Endothelial cell of umbilical vein (primary cell): ENCODE measurements at regions not wholly inside any gene's neighbourhood (a gene's known extent, or its start where the extent isn't known, plus 50 kb on each side); places are given as distances from the start of the nearest gene placed in this dataset.

Experiments
- BruUV-seq: library from RNA; stranded (reverse); fragments of 400-500 nt; replicated peaks from 2 replicates; lab custom pipeline; 2021; lab: Mats Ljungman, UMichigan
- CTCF ChIA-PET: fragments of 300-600, 350-600 bp; sonication (Branson Sonifier 250); formaldehyde crosslinking; loops from one replicate; lab custom pipeline; 2021; ENCODE audit warnings: antibody characterized with exemption, inconsistent platforms; lab: Charles Lee
- POLR2A ChIA-PET: fragments of 300-600, 350-600 bp; sonication (Branson Sonifier 250); formaldehyde crosslinking; loops from one replicate; lab custom pipeline; 2021; ENCODE audit warnings: antibody characterized with exemption, inconsistent platforms; lab: Charles Lee
- DNase-seq: peaks from one replicate; pipeline ENCODE4 v3.0.0-alpha.2; 2011; ENCODE audit warnings: low read depth, low spot score
- FAIRE-seq: peaks from 2 replicates; lab custom pipeline; 2011; peaks lifted over from hg19 to GRCh38; lab: Jason Lieb, UNC
- H2AFZ ChIP-seq: 2 replicates; pipeline ENCODE4 v1.6.0; 2012; ENCODE audit warnings: low read depth, low read length, control low read depth, inconsistent platforms
- H3K27ac ChIP-seq: 2 replicates; pipeline ENCODE4 v1.5.1; 2011; ENCODE audit warnings: low read depth, mild to moderate bottlenecking, control low read depth, low read length, moderate library complexity; ENCODE audit not compliant: insufficient read depth
- H3K27me3 ChIP-seq, 2 experiments: 2 replicates each; pipeline versions ENCODE4 v1.6.0 to v1.6.1; 2011; ENCODE audit warnings: low read length in 2 of 2, mixed read lengths in 1 of 2; ENCODE audit not compliant: control insufficient read depth in 2 of 2, insufficient read depth in 2 of 2
- H3K36me3 ChIP-seq, 2 experiments: 2 replicates in 1 of 2; 3 replicates in 1 of 2; pipeline ENCODE4 v1.5.1; 2011; ENCODE audit warnings: low read length in 2 of 2, mild to moderate bottlenecking in 1 of 2, moderate library complexity in 1 of 2; ENCODE audit not compliant: control insufficient read depth in 2 of 2, insufficient read depth in 2 of 2; ENCODE audit errors: extremely low read depth in 1 of 2
- H3K4me1 ChIP-seq: 3 replicates; pipeline ENCODE4 v1.5.1; 2011; ENCODE audit warnings: mild to moderate bottlenecking, low read length; ENCODE audit not compliant: control insufficient read depth, insufficient read depth; ENCODE audit errors: extremely low read depth
- H3K4me2 ChIP-seq: 2 replicates; pipeline ENCODE4 v1.6.1; 2011; ENCODE audit warnings: low read length, control low read depth, mixed read lengths; ENCODE audit not compliant: insufficient read depth
- H3K4me3 ChIP-seq, 3 experiments: fragments of 200-600 bp in 1 of 3; sonication (generic), shearing (Covaris generic) in 1 of 3; replicated peaks in 1 of 3; 2 replicates each; pipeline ENCODE4 v1.5.1; 2011 to 2016; ENCODE audit warnings: control low read depth in 3 of 3, low read length in 3 of 3, mild to moderate bottlenecking in 2 of 3, inconsistent platforms in 1 of 3, low read depth in 1 of 3, moderate library complexity in 1 of 3; ENCODE audit not compliant: insufficient read depth in 1 of 3
- H3K79me2 ChIP-seq: 2 replicates; pipeline ENCODE4 v1.6.0; 2012; ENCODE audit warnings: low read length, inconsistent platforms; ENCODE audit not compliant: control insufficient read depth, insufficient read depth
- H3K9ac ChIP-seq: replicated peaks from 2 replicates; pipeline ENCODE3; 2011; ENCODE audit warnings: low read length, control low read depth; ENCODE audit not compliant: insufficient read depth; ENCODE audit errors: extremely low read depth
- H3K9me1 ChIP-seq: replicated peaks from 3 replicates; pipeline ENCODE4 v1.6.0; 2011; ENCODE audit warnings: mild to moderate bottlenecking, low read length; ENCODE audit not compliant: control insufficient read depth, insufficient read depth; ENCODE audit errors: extremely low read depth
- H3K9me3 ChIP-seq: replicated peaks from 2 replicates; pipeline ENCODE4 v1.5.1; 2012; ENCODE audit warnings: low read length, inconsistent platforms; ENCODE audit not compliant: control insufficient read depth, insufficient read depth
- H4K20me1 ChIP-seq: replicated peaks from 2 replicates; pipeline ENCODE3; 2011; ENCODE audit warnings: mild to moderate bottlenecking, low read length; ENCODE audit not compliant: control insufficient read depth, insufficient read depth; ENCODE audit errors: extremely low read depth
- EZH2 ChIP-seq: IDR thresholded peaks from 2 replicates; pipeline ENCODE4 v1.6.1; 2012; ENCODE audit warnings: borderline replicate concordance, low read depth, mild to moderate bottlenecking, moderate library complexity, low read length, inconsistent platforms; ENCODE audit not compliant: severe bottlenecking
- FOS ChIP-seq: IDR thresholded peaks from 2 replicates; pipeline ENCODE4 v1.6.1; 2011; ENCODE audit warnings: mild to moderate bottlenecking, low read length, moderate library complexity, borderline replicate concordance; ENCODE audit not compliant: insufficient read depth
- GATA2 ChIP-seq: IDR thresholded peaks from 2 replicates; pipeline ENCODE4 v1.7.0; 2011; ENCODE audit warnings: low read depth, mild to moderate bottlenecking, moderate library complexity, mixed read lengths, low read length; ENCODE audit not compliant: insufficient read length, insufficient read depth
- JUN ChIP-seq: IDR thresholded peaks from 2 replicates; pipeline ENCODE4 v1.6.1; 2011; ENCODE audit warnings: borderline replicate concordance, low read depth; ENCODE audit not compliant: insufficient read length, insufficient read depth
- MAX ChIP-seq: IDR thresholded peaks from 2 replicates; pipeline ENCODE4 v1.6.1; 2011; ENCODE audit not compliant: insufficient read depth, insufficient read length
- MYC ChIP-seq: IDR thresholded peaks from one replicate; pipeline ENCODE4 v1.6.1; 2011; ENCODE audit warnings: mild to moderate bottlenecking, low read depth, low read length
- POLR2A ChIP-seq: IDR thresholded peaks from 2 replicates; pipeline ENCODE4 v1.6.1; 2012; ENCODE audit warnings: low read depth, mild to moderate bottlenecking, control low read depth, low read length
- POLR2AphosphoS5 ChIP-seq: IDR thresholded peaks from 2 replicates; pipeline ENCODE4 v1.6.1; 2012; ENCODE audit warnings: low read depth, mild to moderate bottlenecking, control low read depth, low read length, moderate library complexity; ENCODE audit not compliant: insufficient read depth
- dilution Hi-C: fragments of 300-500 bp; cut with MboI; formaldehyde crosslinking; loops from one replicate; pipeline ENCODE4 v1.15.0; 2019; ENCODE audit warnings: low sequenced_read_pairs; ENCODE audit not compliant: extremely low pct_ligation_motif_present
- intact Hi-C: fragments of 100-400 bp; cut with micrococcal nuclease; formaldehyde crosslinking; loops from one replicate; pipeline ENCODE4 v1.10.0; 2022
- TF ChIP-seq, protein P1 (sequence below), 2 donors: IDR thresholded peaks; 1 replicate in 1 of 2; 2 replicates in 1 of 2; pipeline ENCODE4 v1.5.1; 2011; ENCODE audit warnings: low read length in 2 of 2, mild to moderate bottlenecking in 2 of 2, moderate library complexity in 2 of 2, control low read depth in 1 of 2, inconsistent platforms in 1 of 2, low read depth in 1 of 2; ENCODE audit not compliant: insufficient read depth in 1 of 2; ENCODE audit errors: extremely low read depth in 1 of 2

DNA sequence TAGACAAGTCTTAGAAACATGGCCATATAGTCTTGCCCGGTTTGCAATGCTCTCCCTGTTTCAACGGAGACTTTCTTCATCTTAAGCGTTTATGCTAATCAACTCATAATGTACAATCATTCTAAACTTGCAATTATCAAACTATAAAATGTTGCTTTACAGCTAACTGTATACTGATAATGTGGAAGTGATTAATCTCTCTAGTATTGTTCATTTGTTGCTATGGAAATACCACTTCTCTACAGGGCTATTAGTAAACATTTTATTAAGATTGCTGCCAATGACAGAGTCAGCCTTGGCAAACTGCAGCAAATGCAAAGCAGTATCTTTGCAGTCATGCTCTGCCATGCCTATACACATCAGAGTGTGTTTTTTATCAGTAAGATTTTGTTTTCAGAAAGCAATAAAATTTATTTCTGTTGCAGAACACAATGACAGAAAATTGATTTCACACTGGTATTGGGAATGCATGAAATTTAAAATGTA lies 1201.8 kb upstream of the CDH2 start:
- H3K9me3 ChIP-seq, result no peaks in the 10 kb centered on the region
- H3K4me1 ChIP-seq, result no peaks in the 10 kb centered on the region
- intact Hi-C loops, result no loop called here
- FAIRE-seq (no peak), DNase-seq (no peak)
- no peak overlapping the region for H3K4me3 ChIP-seq
- H3K9ac ChIP-seq, result no peak overlapping the region
- ChIA-PET POLR2A (no interaction called here), CTCF (no interaction called here)
- H3K27me3 ChIP-seq, result no peaks in the 10 kb centered on the region
- no peaks in the 10 kb centered on the region for H3K79me2 ChIP-seq
- no peak overlapping the region for H3K27ac ChIP-seq
- no peaks in the 10 kb centered on the region for H3K9me1 ChIP-seq
- H3K36me3 ChIP-seq, result no peaks in the 10 kb centered on the region
- no peak overlapping the region for H2AFZ ChIP-seq
- H3K4me2 ChIP-seq, result no peak overlapping the region
- dilution Hi-C loops, result no loop called here
- TF ChIP-seq JUN, result no peak
- TF ChIP-seq, protein P1, sequence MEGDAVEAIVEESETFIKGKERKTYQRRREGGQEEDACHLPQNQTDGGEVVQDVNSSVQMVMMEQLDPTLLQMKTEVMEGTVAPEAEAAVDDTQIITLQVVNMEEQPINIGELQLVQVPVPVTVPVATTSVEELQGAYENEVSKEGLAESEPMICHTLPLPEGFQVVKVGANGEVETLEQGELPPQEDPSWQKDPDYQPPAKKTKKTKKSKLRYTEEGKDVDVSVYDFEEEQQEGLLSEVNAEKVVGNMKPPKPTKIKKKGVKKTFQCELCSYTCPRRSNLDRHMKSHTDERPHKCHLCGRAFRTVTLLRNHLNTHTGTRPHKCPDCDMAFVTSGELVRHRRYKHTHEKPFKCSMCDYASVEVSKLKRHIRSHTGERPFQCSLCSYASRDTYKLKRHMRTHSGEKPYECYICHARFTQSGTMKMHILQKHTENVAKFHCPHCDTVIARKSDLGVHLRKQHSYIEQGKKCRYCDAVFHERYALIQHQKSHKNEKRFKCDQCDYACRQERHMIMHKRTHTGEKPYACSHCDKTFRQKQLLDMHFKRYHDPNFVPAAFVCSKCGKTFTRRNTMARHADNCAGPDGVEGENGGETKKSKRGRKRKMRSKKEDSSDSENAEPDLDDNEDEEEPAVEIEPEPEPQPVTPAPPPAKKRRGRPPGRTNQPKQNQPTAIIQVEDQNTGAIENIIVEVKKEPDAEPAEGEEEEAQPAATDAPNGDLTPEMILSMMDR (IDR thresholded peaks at IDR 0.05; ENCODE audit: extremely low read depth in 1 of 2, insufficient read depth in 1 of 2, low read depth in 1 of 2, low read length in 2 of 2), result no peak
- no peak for TF ChIP-seq EZH2
- no peak for TF ChIP-seq MAX
- BruUV-seq, result no TSS peak
- H4K20me1 ChIP-seq, result no peaks in the 10 kb centered on the region

DNA sequence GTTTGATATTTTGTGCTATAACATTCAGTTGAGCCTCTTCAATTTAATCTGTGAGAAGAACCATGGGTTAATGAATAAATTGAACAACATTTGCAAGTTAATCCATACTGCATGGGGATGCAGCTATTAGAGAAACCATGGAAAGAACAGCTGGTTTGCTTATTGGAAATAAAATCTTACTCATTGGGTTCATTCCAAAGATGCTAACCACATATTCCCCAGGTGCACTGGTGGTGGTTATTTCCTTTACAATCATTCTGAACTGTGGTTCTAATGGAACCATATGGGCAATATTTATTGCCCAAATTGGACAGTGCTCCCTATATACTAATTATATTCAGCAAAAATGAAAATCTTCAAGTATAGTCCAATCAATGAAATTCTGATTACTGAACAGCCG lies 1200.4 kb upstream of the CDH2 start:
- Histone ChIP-seq H3K27ac (no peak overlapping the region), H2AFZ (no peak overlapping the region), H3K4me3 (no peak overlapping the region), H3K79me2 (no peaks in the 10 kb centered on the region), H3K36me3 (no peaks in the 10 kb centered on the region), H3K9me3 (no peaks in the 10 kb centered on the region), H3K4me1 (no peaks in the 10 kb centered on the region), H3K27me3 (no peaks in the 10 kb centered on the region), H3K4me2 (no peak overlapping the region), H4K20me1 (no peaks in the 10 kb centered on the region), H3K9me1 (no peaks in the 10 kb centered on the region), H3K9ac (no peak overlapping the region)
- dilution Hi-C loops, result no loop called here
- POLR2A ChIA-PET, result no interaction called here
- DNase-seq (no peak), FAIRE-seq (no peak)
- CTCF ChIA-PET, result no interaction called here
- BruUV-seq, result no TSS peak
- intact Hi-C loops, result no loop called here
- TF ChIP-seq MYC (no peak), EZH2 (no peak), MAX (no peak), FOS (no peak), POLR2AphosphoS5 (no peak), JUN (no peak), GATA2 (no peak), POLR2A (no peak)
- TF ChIP-seq, protein P1 (IDR thresholded peaks at IDR 0.05; ENCODE audit: extremely low read depth in 1 of 2, insufficient read depth in 1 of 2, low read depth in 1 of 2, low read length in 2 of 2), result no peak
